HG03139 (cell line): ENCODE measurements at regions not wholly inside any gene's neighbourhood (a gene's known extent, or its start where the extent isn't known, plus 50 kb on each side); places are given as distances from the start of the nearest gene placed in this dataset.
"Not testable (repeated sequence)": the region's sequence is repeated elsewhere in the genome, so short reads cannot be mapped to it uniquely, and the experiment has no call there.

Source experiments
- ATAC-seq: cut with Tn5 transposase; IDR thresholded peaks from one replicate; pipeline ENCODE4 v1.9.1; 2021; ENCODE audit not compliant: unreplicated experiment

DNA sequence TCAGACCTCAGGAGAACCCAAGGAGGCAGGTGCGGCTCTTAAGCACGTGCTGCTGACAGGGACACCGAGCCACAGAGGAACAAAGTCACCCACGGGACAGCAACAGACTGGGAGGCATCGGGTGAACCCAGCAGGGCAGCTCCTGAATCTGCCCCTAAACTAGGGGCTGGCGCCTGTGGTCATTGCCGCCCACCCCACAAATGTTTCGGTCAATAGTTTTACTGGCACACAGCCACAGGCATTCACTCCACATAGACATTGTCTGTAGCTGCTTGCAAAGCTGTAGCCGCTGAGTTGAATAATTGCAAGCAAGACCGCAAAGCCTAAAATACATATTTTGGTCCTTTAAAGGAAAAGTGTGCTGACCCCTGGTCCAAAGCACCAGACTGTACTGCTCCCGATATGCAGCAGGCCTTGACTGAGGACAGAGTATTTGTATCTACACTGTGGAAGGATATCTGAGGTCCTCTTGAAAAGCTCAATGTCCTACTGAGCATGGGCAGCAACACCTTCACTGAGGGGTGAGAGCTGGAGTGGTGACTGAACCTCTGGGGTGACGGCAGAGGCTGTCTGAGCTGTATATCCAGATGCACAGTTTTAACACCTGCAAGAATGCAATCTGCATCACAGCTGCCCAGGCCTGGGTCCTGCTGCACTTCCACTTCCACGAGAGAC is 310.3 kb downstream of the THBS2 start:
- ATAC-seq = no peak

DNA sequence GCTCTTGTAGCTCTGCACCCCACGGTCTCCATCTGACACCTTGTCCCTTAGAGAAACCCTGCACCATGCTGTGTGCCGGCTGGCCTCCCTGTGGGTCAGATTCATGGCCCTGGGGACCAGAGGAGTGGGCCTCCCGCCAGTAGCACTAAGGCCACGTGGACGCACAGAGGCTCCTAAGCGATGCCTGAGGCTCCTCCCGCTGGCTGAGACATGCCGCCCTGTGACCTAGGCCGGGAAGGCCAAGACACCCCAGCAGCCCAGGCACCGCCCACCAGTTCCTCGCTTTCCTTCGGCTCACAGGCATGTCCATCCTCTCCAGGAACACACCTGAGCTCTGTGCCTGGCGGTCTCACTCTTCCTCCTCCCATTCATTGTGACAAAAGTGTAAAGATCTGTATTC is 311.0 kb downstream of the THBS2 start:
- no peak for ATAC-seq

DNA sequence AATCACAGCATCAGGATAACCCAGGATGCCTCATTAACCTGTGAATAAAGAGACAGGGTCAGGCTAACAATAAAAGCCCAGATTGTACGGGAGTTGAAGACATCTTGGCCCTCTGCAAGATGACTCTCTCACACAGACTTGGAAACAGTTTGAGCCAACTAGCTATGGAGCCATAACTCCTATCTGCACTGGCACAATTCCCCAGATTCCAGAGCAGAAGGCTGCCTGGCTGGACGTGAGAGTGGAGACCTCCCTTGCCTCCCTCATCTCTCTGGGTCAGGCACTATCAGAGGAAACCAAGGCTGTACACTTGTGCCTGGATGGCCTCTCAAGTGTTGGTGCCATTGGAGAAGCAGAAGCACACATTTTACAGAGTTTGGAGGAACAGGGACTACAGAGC is 312.6 kb downstream of the THBS2 start:
- ATAC-seq = no peak

GRCh38 chr6:168939796-168940195 is 313.9 kb downstream of the THBS2 start:
- ATAC-seq = no peak

- ATAC-seq = no peak
These were observed 314.6 kb downstream of the THBS2 start for GRCh38 chr6:168939041-168939440.

GRCh38 chr6:168938546-168938945 is 315.1 kb downstream of the THBS2 start:
- ATAC-seq = no peak

- ATAC-seq = no peak
These were observed 316.6 kb downstream of the THBS2 start for GRCh38 chr6:168937054-168937453.

DNA sequence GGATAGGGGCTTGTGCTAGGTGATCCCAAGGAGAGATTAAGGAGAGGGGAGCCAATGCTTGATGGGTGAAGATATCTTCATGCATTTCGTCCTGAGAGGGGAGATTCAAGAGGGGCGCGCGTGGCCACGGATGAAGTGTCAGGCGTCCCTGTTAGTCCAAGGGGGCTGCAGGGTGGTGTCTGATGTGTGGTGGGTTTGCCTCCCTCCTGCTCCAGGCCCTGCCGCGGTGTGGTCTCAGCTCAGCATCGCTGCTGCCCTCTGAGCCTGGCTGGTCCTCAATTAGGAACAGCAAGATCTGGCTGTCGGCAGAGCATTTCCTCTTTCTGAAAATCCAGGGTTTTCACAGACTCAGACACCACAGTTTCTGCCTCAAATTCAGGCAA is 318.0 kb downstream of the THBS2 start:
- no peak for ATAC-seq

- ATAC-seq = no peak
These were observed 318.7 kb downstream of the THBS2 start for GRCh38 chr6:168934660-168935627.

GRCh38 chr6:168932171-168932570 is 321.5 kb downstream of the THBS2 start:
- not testable (repeated sequence) for ATAC-seq

- not testable (repeated sequence) for ATAC-seq
These were observed 322.6 kb downstream of the THBS2 start for GRCh38 chr6:168931072-168931471.

DNA sequence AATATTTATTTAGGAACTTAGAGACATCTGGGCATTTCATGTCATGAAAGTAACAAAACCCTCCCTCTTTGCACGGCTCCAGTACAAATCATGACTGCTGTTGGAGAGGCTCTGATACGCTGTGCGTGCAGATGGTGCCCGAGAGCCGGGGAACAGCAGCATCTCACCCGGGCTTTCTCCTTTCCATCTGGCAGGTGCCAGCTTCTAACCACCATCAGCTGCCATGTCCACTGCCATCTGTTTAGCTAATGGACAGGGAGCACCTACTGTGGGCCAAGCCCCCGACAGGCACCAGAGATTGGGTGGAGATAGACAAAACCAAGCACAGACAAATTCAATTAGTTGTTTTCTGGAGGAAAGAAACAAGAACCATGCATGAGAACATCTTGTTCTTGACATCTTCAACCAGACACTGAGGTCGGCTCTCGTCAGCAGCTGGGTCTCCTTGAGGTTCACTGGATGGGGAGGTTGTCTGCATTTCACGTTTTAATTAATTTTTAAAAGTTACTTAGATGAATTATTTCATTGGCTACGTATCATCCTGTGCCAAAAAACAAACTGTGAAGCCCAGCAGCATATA is 323.7 kb downstream of the THBS2 start:
- ATAC-seq = no peak

GRCh38 chr6:168928012-168928411 is 325.6 kb downstream of the THBS2 start:
- ATAC-seq = no peak

DNA sequence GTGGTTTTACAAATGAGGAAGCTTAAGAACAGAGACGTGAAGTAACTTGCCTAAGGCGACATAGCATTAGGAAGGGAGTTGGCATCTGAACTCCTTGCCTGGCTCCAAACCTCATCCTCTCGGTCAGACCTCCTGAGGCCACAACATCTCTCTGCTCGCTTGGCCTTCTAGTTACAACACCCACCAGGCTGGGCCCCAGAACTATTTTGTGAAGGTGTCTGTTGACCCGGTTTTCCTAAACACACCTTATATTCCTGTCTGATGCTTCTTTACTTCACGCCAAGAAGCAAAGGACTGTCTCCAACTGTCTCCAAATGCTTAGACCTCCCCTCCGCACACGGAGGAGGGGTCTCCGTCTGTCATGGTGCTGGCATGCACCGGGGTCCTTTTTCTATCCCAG is 326.6 kb downstream of the THBS2 start:
- no peak for ATAC-seq

DNA sequence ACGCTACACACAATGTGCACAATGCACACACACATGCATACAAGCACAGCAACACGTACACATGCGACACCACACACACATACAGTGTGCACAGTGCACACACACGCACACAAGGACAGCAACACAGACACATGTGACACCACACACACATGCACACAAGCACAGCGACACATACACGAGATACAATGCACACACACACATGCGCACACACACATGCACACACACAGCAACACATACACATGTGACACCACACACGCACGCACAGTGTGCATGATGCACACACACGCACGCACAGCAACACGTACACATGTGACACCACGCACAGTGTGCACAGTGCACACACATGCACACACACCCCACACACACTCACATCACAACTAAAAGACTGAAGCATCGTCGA is 327.3 kb downstream of the THBS2 start:
- ATAC-seq = no peak

GRCh38 chr6:168925671-168926070 is 328.0 kb downstream of the THBS2 start:
- ATAC-seq = no peak

DNA sequence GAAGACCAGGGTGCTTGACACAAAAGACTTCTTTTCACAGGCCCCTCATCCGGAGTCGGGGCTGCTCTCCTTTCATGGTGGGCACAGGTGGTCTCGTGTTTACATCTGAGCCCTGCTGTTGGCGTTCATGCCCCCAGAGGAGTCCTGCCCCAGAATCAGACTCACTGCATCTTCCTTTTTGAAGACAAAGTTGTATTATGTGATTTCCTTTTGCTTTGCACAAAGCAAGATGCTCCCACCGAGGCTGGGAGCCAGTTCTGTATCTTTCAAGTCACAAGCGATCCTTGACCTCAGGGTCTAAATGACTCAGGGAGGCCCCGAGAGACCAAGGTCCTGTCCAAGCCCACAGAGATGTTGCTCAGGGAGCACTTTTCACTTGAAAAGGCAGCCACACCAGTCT is 330.5 kb downstream of the THBS2 start:
- no peak for ATAC-seq

- ATAC-seq = no peak
These were observed 331.2 kb downstream of the THBS2 start for GRCh38 chr6:168922436-168922835.

GRCh38 chr6:168920289-168920688 is 333.4 kb downstream of the THBS2 start:
- no peak for ATAC-seq

DNA sequence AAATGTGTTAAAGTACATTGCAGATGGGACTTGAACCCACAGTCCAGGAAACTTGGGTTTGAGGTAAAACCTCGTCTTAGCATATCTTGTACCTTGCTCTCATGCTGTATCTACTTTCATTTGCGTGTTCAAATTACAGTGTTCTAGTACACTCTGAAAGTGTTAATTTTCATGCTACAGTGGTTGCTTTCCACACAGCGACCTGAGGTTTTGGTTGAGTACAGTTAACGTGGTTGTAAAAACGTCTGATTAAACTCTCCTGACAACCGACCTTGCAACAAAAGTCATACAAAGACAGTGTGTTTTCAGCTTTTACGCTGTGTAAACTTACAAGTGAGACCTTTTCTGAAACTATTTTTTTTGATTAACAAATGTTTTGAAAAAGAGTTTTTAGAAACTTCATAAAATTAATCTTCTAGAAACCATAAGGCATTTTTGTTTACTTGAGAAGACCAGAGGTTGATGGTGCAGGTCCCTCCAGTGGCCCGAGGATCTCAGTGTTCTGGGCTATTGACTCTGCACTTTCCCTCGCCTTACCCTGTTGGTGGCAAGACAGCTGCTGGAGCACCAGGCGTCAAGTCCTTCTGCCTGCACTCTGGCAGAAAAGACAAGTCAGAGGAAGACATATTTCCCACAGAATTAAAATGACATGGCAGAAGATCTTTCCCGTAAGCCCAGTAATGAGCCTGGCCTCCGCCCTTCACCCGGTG is 334.0 kb downstream of the THBS2 start:
- ATAC-seq = no peak

GRCh38 chr6:168916576-168917211 is 337.0 kb downstream of the THBS2 start:
- no peak for ATAC-seq
